Limb (tissue), 2 donors: ENCODE measurements at regions not wholly inside any gene's neighbourhood (a gene's known extent, or its start where the extent isn't known, plus 50 kb on each side); places are given as distances from the start of the nearest gene placed in this dataset.

Source experiments
- DNase-seq, 2 donors: peaks; one replicate each; pipeline ENCODE4 v3.0.0-alpha.2; 2016; ENCODE audit errors: extremely low spot score in 2 of 2

DNA sequence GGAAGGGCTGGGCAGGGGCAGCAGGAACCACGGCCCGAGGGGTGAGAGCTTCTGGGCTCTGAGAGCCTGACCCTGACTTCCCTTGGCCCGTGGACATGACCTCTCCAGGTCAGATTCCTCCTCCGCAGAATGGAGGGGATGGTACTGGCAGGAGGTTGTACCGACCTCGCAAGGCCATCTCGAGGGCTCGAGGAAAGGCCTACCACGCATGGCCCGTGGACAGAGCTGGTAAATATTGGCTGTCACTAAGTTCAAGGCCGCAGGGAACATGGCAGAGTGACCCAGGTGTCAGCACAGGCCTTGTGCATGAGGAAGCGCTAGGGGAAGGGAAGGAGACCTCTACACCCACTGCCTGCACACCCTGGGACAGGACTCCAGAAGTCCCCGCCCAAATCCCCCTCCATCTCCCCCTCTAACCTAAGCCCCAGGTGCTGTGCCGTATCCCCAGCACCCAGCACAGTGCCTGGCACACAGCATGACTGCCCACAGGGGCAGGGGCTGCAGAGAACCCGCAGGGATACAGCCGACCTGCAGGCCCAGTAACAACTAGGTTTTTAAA, 54.9 kb upstream of the PPP2R5C start:
- no peak for DNase-seq

- peak; percentile 66 to 87 for DNase-seq
These were observed 54.3 kb upstream of the PPP2R5C start for GRCh38 chr14:101707068-101707842.

DNA sequence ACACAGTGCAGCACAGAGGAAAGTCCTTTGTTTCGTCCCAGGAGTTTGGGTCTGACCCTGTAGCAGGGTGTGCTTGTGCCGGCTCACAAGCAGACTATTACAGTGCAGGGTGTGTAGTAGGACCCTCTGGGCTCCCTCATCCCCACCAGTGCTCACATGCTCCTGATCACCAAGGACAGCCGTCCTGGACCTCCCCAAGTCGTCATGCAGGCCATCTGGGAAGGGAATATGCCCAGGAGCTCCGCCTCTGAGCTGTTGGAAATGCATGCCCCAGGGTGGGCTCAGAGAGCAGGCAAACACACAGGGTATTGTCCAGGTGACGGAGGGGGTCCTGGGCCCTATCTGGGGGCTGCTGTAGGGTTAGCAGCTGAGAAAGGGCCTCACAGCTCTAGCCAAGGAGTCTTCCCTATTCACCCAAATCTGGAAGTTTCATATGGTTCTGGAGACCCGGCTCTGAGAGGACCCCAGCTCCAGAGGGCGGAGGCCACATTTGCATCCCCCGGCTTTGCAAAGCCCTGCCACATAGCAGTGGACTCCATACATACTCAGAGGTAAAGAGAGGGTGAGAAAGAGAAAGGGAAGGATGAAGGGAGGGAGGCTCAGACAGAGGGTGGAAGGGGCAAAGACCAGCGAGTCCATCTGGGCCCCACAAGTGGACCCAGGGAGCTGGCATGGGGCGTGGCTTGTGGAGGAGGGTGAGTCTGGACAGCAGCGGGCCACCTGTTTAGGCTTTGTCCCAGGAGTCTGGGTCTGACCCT, 53.5 kb upstream of the PPP2R5C start:
- DNase-seq, result peak in 1 of 2 donors; percentile 22

- peak in 1 of 2 donors; percentile 32 for DNase-seq
These were observed 52.5 kb upstream of the PPP2R5C start for GRCh38 chr14:101708853-101709532.

DNA sequence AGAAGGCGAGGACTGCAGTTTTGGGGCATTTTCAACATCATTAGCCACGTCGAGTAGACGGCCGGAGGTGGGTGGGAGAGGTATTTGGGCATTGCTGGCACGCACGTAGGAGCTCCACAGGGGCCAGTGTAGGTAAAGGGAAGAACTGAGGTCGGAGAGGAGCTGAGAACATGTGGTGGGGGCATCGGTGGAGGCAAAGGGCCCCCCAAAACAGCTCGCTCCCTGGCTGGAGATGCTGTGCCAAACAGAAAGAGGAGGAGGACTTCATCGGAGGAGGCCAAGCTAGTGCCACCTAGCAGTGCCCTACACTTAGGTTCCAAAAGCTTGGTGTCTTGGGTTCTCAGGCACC, 52.0 kb upstream of the PPP2R5C start:
- DNase-seq, result no peak

DNA sequence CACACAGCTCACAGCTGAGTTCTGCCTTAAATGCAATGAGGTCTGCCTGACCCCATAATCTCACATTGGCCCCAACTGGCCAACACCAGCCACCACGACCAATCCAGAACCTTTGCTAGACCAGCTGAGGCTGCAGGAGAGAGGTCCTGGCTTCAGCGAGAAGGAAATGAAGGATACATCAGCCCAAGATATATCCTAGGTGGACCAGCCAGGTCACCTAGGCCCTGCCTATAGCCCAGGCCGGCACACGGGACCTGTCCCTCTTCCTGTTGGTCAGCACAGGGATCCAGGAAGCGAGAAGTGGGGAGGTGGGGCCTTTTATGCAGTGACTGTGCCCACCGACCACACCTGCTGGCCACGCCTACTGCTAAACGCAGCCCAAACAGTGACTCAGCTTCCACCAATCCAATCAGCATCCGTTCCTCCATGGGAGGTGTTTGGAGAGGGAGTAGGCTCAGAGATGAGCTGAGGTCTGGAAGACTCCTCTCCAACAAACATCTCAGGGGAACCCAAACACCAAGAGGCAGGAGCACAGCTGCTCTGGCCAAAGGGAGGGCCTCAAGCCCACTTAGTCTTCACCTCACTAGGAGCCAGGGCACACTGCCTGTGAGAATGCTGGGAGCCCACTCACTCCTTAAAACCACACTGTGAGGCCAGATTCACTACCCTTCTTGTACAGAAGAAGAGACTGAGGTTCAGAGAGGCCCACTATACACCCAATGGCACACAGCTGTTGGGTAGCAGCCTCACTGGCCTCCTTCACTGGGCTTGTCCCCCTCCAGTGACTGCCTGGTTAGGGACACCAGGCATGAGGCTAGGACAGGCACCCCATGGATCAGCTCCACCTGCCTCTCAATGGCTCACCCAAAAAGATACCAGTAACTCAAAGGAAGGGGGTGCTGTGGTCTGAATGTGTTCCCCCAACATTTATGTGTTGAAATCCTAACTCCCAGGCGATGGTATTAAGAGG, 51.3 kb upstream of the PPP2R5C start:
- DNase-seq, result peak in 1 of 2 donors; percentile 6

GRCh38 chr14:101711041-101711856, 50.3 kb upstream of the PPP2R5C start:
- peak in 1 of 2 donors; percentile 21 for DNase-seq
